Common myeloid progenitor, CD34-positive (primary cell): ENCODE measurements at regions not wholly inside any gene's neighbourhood (a gene's known extent, or its start where the extent isn't known, plus 50 kb on each side); places are given as distances from the start of the nearest gene placed in this dataset.

Experiments used
- CTCF ChIA-PET: fragments of 350-600 bp; sonication (Branson Sonifier 250); formaldehyde crosslinking; loops from one replicate; lab custom pipeline; 2021; ENCODE audit warnings: antibody characterized with exemption; lab: Charles Lee
- POLR2A ChIA-PET: fragments of 350-600 bp; sonication (Branson Sonifier 250); formaldehyde crosslinking; loops from one replicate; lab custom pipeline; 2021; ENCODE audit warnings: antibody characterized with exemption; lab: Charles Lee
- DNase-seq, 3 donors: peaks; one replicate each; pipeline versions ENCODE4 v3.0.0 to v3.0.0-alpha.2; 2013
- H3K27ac ChIP-seq, 2 experiments: 1 replicate in 1 of 2; 2 replicates in 1 of 2; pipeline ENCODE4 v1.7.0; 2013; ENCODE audit warnings: inconsistent platforms in 2 of 2, low read length in 2 of 2, mild to moderate bottlenecking in 2 of 2, low read depth in 1 of 2, moderate library complexity in 1 of 2; ENCODE audit not compliant: severe bottlenecking in 2 of 2, insufficient read depth in 1 of 2, poor library complexity in 1 of 2
- H3K27me3 ChIP-seq, 5 experiments: replicated peaks in 2 of 5; 1 replicate in 3 of 5; 2 replicates in 2 of 5; pipeline versions ENCODE4 v1.6.1 to v1.7.0; 2013; ENCODE audit warnings: low read length in 4 of 5, mild to moderate bottlenecking in 2 of 5, moderate library complexity in 2 of 5, inconsistent platforms in 1 of 5; ENCODE audit not compliant: insufficient read depth in 5 of 5, control insufficient read depth in 4 of 5
- H3K36me3 ChIP-seq, 4 experiments: 1 replicate in 2 of 4; 2 replicates in 2 of 4; pipeline versions ENCODE4 v1.6.1 to v1.7.0; 2013; ENCODE audit warnings: low read length in 3 of 4, control low read depth in 1 of 4, mild to moderate bottlenecking in 1 of 4; ENCODE audit not compliant: control insufficient read depth in 4 of 4, insufficient read depth in 4 of 4
- H3K4me1 ChIP-seq, 4 experiments: 1 replicate in 3 of 4; 2 replicates in 1 of 4; pipeline versions ENCODE4 v1.6.1 to v1.7.1; 2013; ENCODE audit warnings: low read length in 3 of 4, mild to moderate bottlenecking in 3 of 4, control low read depth in 1 of 4, inconsistent platforms in 1 of 4, moderate library complexity in 1 of 4; ENCODE audit not compliant: control insufficient read depth in 4 of 4, insufficient read depth in 4 of 4; ENCODE audit errors: control extremely low read depth in 1 of 4
- H3K4me3 ChIP-seq, 7 experiments: 1 replicate in 4 of 7; 2 replicates in 3 of 7; pipeline versions ENCODE4 v1.5.1 to v1.7.0; 2013; ENCODE audit warnings: mild to moderate bottlenecking in 7 of 7, low read length in 6 of 7, moderate library complexity in 6 of 7, inconsistent platforms in 2 of 7, low read depth in 2 of 7, control low read depth in 1 of 7; ENCODE audit not compliant: insufficient read depth in 4 of 7, control insufficient read depth in 1 of 7; ENCODE audit errors: extremely low read depth in 1 of 7
- H3K9me3 ChIP-seq, 5 experiments: 1 replicate in 4 of 5; 2 replicates in 1 of 5; pipeline versions ENCODE4 v1.6.1 to v1.7.1; 2013; ENCODE audit warnings: low read length in 4 of 5, mild to moderate bottlenecking in 2 of 5, inconsistent platforms in 1 of 5, low read depth in 1 of 5, moderate library complexity in 1 of 5; ENCODE audit not compliant: control insufficient read depth in 4 of 5, insufficient read depth in 2 of 5; ENCODE audit errors: control extremely low read depth in 1 of 5
- WGBS: methylation state at CpG from one replicate; pipeline ENCODE4 v1.1.5; 2013; ENCODE audit not compliant: insufficient coverage; 5-methylcytosine and 5-hydroxymethylcytosine counted together

DNA sequence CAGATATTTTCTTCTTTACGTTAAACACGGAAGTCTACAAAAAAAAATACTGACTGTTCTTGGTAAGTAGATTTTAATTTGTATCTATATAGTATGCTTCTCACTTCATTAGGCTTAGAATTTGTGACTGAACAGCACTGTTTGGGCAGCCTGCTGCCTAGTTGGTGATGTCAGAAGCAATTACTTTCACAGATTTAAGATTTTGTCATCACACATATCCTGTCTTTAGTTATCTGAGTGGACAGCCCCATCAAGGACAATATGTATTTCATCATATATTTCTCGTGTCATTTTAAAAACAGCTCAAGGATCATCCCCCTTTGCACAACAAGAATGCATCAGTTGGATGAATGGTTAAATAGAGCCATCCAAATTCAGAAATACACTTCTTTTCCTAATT is 338.4 kb upstream of the CITED2 start:
- H3K36me3 ChIP-seq: no peaks in the 10 kb centered on the region
- DNase-seq: no peak
- no peak overlapping the region for H3K4me3 ChIP-seq
- H3K9me3 ChIP-seq: no peaks in the 10 kb centered on the region
- H3K27ac ChIP-seq: no peak overlapping the region
- no CpG with 5 or more reads among the region's 3 CpGs for WGBS
- CTCF ChIA-PET: interaction anchor here (1.2 to 1.7 kb wide), 2 partner anchors 10 to 13 kb away, joined by 3 read pairs; no protein-coding TSS in a partner anchor
- no peaks in the 10 kb centered on the region for H3K27me3 ChIP-seq
- H3K4me1 ChIP-seq: no peaks in the 10 kb centered on the region
- POLR2A ChIA-PET: no interaction called here

GRCh38 chr6:139711804-139712585 is 337.5 kb upstream of the CITED2 start:
- ChIA-PET POLR2A (interaction anchor here (0.7 kb wide), 1 partner anchor 235 kb away, joined by 4 read pairs; no protein-coding TSS in a partner anchor), CTCF (interaction anchor here (1.7 kb wide), 1 partner anchor 11 kb away, joined by 3 read pairs; no protein-coding TSS in a partner anchor)
- DNase-seq: no peak
- no CpG with 5 or more reads among the region's 2 CpGs for whole genome bisulfite sequencing
- H3K4me3 ChIP-seq: no peak overlapping the region
- no peaks in the 10 kb centered on the region for H3K9me3 ChIP-seq
- no peak overlapping the region for H3K27ac ChIP-seq
- H3K27me3 ChIP-seq: no peaks in the 10 kb centered on the region
- H3K4me1 ChIP-seq: no peaks in the 10 kb centered on the region
- no peaks in the 10 kb centered on the region for H3K36me3 ChIP-seq

- H3K4me1 ChIP-seq: no peaks in the 10 kb centered on the region
- no peaks in the 10 kb centered on the region for H3K36me3 ChIP-seq
- no peaks in the 10 kb centered on the region for H3K27me3 ChIP-seq
- H3K27ac ChIP-seq: no peak overlapping the region
- DNase-seq: no peak
- ChIA-PET POLR2A (no interaction called here), CTCF (no interaction called here)
- H3K9me3 ChIP-seq: peaks cover 0 to 5% (median 0%) of the 10 kb centered on the region in 5 experiments
- H3K4me3 ChIP-seq: no peak overlapping the region
Measured at GRCh38 chr6:139710556-139710955, 336.1 kb upstream of the CITED2 start.

- H3K9me3 ChIP-seq: peaks cover 0 to 15% (median 0%) of the 10 kb centered on the region in 5 experiments
- H3K4me1 ChIP-seq: no peaks in the 10 kb centered on the region
- H3K36me3 ChIP-seq: no peaks in the 10 kb centered on the region
- no peak overlapping the region for H3K4me3 ChIP-seq
- H3K27me3 ChIP-seq: no peaks in the 10 kb centered on the region
- ChIA-PET CTCF (interaction anchor here (1.2 kb wide), 1 partner anchor 18 kb away, joined by 3 read pairs; no protein-coding TSS in a partner anchor), POLR2A (no interaction called here)
- WGBS: 98% methylated on average over 6 of the region's 6 CpGs
- H3K27ac ChIP-seq: no peak overlapping the region
- no peak for DNase-seq
Measured at GRCh38 chr6:139708337-139709199, 334.1 kb upstream of the CITED2 start.

DNA sequence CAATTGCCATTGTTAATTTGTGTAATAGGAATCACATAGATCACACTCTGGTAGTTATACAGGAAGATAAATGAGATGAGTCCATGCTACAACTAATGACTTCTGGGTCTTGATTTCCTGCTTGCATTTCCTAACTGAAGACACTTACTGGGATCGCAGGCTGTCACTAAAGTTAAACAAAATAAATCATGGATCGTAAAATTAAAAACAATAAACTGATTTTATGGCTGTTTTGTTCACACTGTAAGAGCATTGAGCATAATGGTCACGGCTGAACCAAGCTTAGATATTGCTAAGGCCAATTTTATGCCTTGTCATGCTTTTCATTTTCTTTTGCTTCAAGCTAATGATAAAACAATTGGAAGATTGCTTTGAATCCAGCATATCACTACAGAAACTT is 332.5 kb upstream of the CITED2 start:
- Histone ChIP-seq H3K27ac (no peak overlapping the region), H3K27me3 (no peaks in the 10 kb centered on the region), H3K9me3 (peaks cover 0 to 15% (median 0%) of the 10 kb centered on the region in 5 experiments), H3K4me1 (no peaks in the 10 kb centered on the region), H3K36me3 (no peaks in the 10 kb centered on the region), H3K4me3 (no peak overlapping the region)
- no peak for DNase-seq
- CTCF ChIA-PET: interaction anchor here (0.9 to 1.2 kb wide), 2 partner anchors 20 to 338 kb away, joined by 3 read pairs; no protein-coding TSS in a partner anchor
- POLR2A ChIA-PET: no interaction called here
- 90% methylated on average over 2 of the region's 3 CpGs for WGBS

DNA sequence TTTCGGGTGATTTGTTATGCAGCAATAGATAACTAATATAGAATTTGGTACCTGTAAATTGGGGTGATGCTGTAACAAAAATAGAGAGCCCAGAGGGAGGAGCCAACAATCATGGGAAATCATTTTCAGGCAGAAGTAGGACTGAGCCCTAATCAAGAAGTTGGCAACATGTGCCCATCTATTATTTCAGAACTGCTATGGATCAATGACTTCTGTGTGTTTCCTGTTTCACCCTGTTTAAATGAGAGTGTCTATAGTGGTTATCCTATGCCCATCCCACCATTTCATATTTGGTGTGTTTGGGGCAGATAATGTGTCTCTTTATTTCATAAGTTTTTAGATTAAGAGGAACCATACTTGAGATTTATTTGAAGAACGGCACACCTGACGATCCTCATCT is 330.8 kb upstream of the CITED2 start:
- no peak overlapping the region for H3K4me3 ChIP-seq
- no peaks in the 10 kb centered on the region for H3K4me1 ChIP-seq
- CTCF ChIA-PET: no interaction called here
- 100% methylated on average over 1 of the region's 3 CpGs for WGBS
- no peak overlapping the region for H3K27ac ChIP-seq
- POLR2A ChIA-PET: no interaction called here
- no peaks in the 10 kb centered on the region for H3K27me3 ChIP-seq
- no peaks in the 10 kb centered on the region for H3K36me3 ChIP-seq
- H3K9me3 ChIP-seq: peaks cover 0 to 15% (median 0%) of the 10 kb centered on the region in 5 experiments
- no peak for DNase-seq

- peaks cover 0 to 15% (median 0%) of the 10 kb centered on the region in 5 experiments for H3K9me3 ChIP-seq
- 100% methylated on average over 1 of the region's 1 CpG for WGBS
- ChIA-PET POLR2A (no interaction called here), CTCF (no interaction called here)
- no peak overlapping the region for H3K4me3 ChIP-seq
- no peak overlapping the region for H3K27ac ChIP-seq
- no peaks in the 10 kb centered on the region for H3K4me1 ChIP-seq
- DNase-seq: no peak
- no peaks in the 10 kb centered on the region for H3K36me3 ChIP-seq
- no peaks in the 10 kb centered on the region for H3K27me3 ChIP-seq
Measured at GRCh38 chr6:139703780-139704179, 329.3 kb upstream of the CITED2 start.
